IMR-90 (cell line): ENCODE measurements at regions not wholly inside any gene's neighbourhood (a gene's known extent, or its start where the extent isn't known, plus 50 kb on each side); places are given as distances from the start of the nearest gene placed in this dataset.

Experiments
- ATAC-seq: fragments of 200-7000 bp; cut with Tn5 transposase; 2 replicates; pipeline ENCODE4 v1.9.1; 2020; ENCODE audit warnings: low read depth, mild to moderate bottlenecking, moderate library complexity
- BruUV-seq: library from RNA; stranded (reverse); fragments of 400-500 nt; replicated peaks from 2 replicates; lab custom pipeline; 2021; lab: Mats Ljungman, UMichigan
- CTCF ChIA-PET: fragments of 300-600 bp; formaldehyde crosslinking; extraction: SDS; loops from one replicate; lab custom pipeline; 2021; ENCODE audit warnings: antibody characterized with exemption; lab: Yijun Ruan, JAX
- POLR2A ChIA-PET: fragments of 300-600 bp; sonication (Branson Sonifier 250); formaldehyde crosslinking; loops from one replicate; lab custom pipeline; 2022; ENCODE audit warnings: antibody characterized with exemption; ENCODE audit not compliant: unreplicated experiment; lab: Charles Lee
- DNase-seq: peaks from one replicate; pipeline ENCODE4 v3.0.0; 2013
- H2AFZ ChIP-seq: replicated peaks from 2 replicates; pipeline ENCODE3; 2013; ENCODE audit warnings: low read length, mild to moderate bottlenecking; ENCODE audit not compliant: poor library complexity
- H2AK5ac ChIP-seq: 2 replicates; pipeline ENCODE4 v1.6.1; 2013; ENCODE audit warnings: low read depth, low read length, inconsistent platforms
- H2AK9ac ChIP-seq: replicated peaks from 2 replicates; pipeline ENCODE3; 2013; ENCODE audit warnings: mild to moderate bottlenecking, low read depth, low read length, moderate library complexity; ENCODE audit not compliant: poor library complexity
- H2BK120ac ChIP-seq: 2 replicates; pipeline ENCODE4 v1.6.1; 2013; ENCODE audit warnings: low read depth, low read length, inconsistent platforms
- H2BK15ac ChIP-seq: 3 replicates; pipeline ENCODE4 v1.6.1; 2013; ENCODE audit warnings: low read depth, low read length, inconsistent platforms
- H2BK20ac ChIP-seq: 2 replicates; pipeline ENCODE4 v1.6.1; 2013; ENCODE audit warnings: low read depth, mild to moderate bottlenecking, inconsistent platforms, low read length, moderate library complexity
- H2BK5ac ChIP-seq: 2 replicates; pipeline ENCODE4 v1.6.1; 2013; ENCODE audit warnings: mild to moderate bottlenecking, low read depth, low read length, inconsistent platforms; ENCODE audit not compliant: poor library complexity, severe bottlenecking
- H3K14ac ChIP-seq: replicated peaks from 2 replicates; pipeline ENCODE4 v1.6.1; 2013; ENCODE audit warnings: low read depth, low read length, inconsistent platforms
- H3K18ac ChIP-seq: 2 replicates; pipeline ENCODE4 v1.6.1; 2013; ENCODE audit warnings: low read depth, low read length, control low read depth
- H3K23ac ChIP-seq: 2 replicates; pipeline ENCODE4 v1.6.1; 2013; ENCODE audit warnings: low read depth, low read length, inconsistent platforms
- H3K27ac ChIP-seq: 2 replicates; pipeline ENCODE4 v1.5.1; 2013; ENCODE audit warnings: mild to moderate bottlenecking, control low read depth, low read length; ENCODE audit not compliant: insufficient read depth
- H3K27me3 ChIP-seq: 2 replicates; pipeline ENCODE4 v1.6.1; 2013; ENCODE audit warnings: low read length; ENCODE audit not compliant: control insufficient read depth, insufficient read depth
- H3K36me3 ChIP-seq: 2 replicates; pipeline ENCODE4 v1.6.1; 2013; ENCODE audit warnings: low read length, mixed read lengths; ENCODE audit not compliant: control insufficient read depth, insufficient read depth
- H3K4ac ChIP-seq: 2 replicates; pipeline ENCODE4 v1.6.1; 2013; ENCODE audit warnings: low read depth, low read length, inconsistent platforms
- H3K4me1 ChIP-seq: 2 replicates; pipeline ENCODE4 v1.6.1; 2013; ENCODE audit warnings: low read length, mixed read lengths; ENCODE audit not compliant: control insufficient read depth, insufficient read depth
- H3K4me2 ChIP-seq: 2 replicates; pipeline ENCODE4 v1.6.1; 2013; ENCODE audit warnings: low read depth, mild to moderate bottlenecking, control low read depth, low read length, moderate library complexity
- H3K4me3 ChIP-seq: 2 replicates; pipeline ENCODE4 v1.5.1; 2013; ENCODE audit warnings: low read depth, mild to moderate bottlenecking, control low read depth, low read length, moderate library complexity; ENCODE audit not compliant: insufficient read depth
- H3K56ac ChIP-seq: 2 replicates; pipeline ENCODE4 v1.6.1; 2013; ENCODE audit warnings: low read length, inconsistent platforms; ENCODE audit not compliant: insufficient read depth; ENCODE audit errors: extremely low read depth
- H3K79me1 ChIP-seq, 2 experiments: 2 replicates each; pipeline ENCODE4 v1.6.1; 2013; ENCODE audit warnings: low read length in 2 of 2, inconsistent platforms in 1 of 2, low read depth in 1 of 2
- H3K9ac ChIP-seq: 2 replicates; pipeline ENCODE4 v1.6.1; 2013; ENCODE audit warnings: low read depth, low read length, control low read depth
- H3K9me1 ChIP-seq: 2 replicates; pipeline ENCODE4 v1.6.1; 2013; ENCODE audit warnings: low read length, inconsistent platforms; ENCODE audit not compliant: insufficient read depth
- H3K9me3 ChIP-seq: 2 replicates; pipeline ENCODE4 v1.6.1; 2013; ENCODE audit warnings: low read length; ENCODE audit not compliant: control insufficient read depth, insufficient read depth
- H4K20me1 ChIP-seq: 2 replicates; pipeline ENCODE4 v1.6.1; 2013; ENCODE audit warnings: low read length, inconsistent platforms; ENCODE audit not compliant: insufficient read depth
- H4K5ac ChIP-seq: 2 replicates; pipeline ENCODE4 v1.6.1; 2013; ENCODE audit warnings: mild to moderate bottlenecking, low read depth, low read length, control low read depth
- H4K8ac ChIP-seq, 2 experiments: 2 replicates each; pipeline ENCODE4 v1.6.1; 2013; ENCODE audit warnings: low read depth in 2 of 2, low read length in 2 of 2, control low read depth in 1 of 2, inconsistent platforms in 1 of 2
- H4K91ac ChIP-seq: 2 replicates; pipeline ENCODE4 v1.6.1; 2013; ENCODE audit warnings: low read depth, low read length, inconsistent platforms; ENCODE audit not compliant: insufficient read depth
- BHLHE40 ChIP-seq: fragments of 150-350 bp; IDR thresholded peaks from 2 replicates; pipeline ENCODE4 v1.6.1; 2016; ENCODE audit warnings: mild to moderate bottlenecking, low read depth, low read length
- MAZ ChIP-seq: IDR thresholded peaks from 2 replicates; pipeline ENCODE4 v1.6.1; 2012; ENCODE audit warnings: low read depth, mild to moderate bottlenecking, low read length, improper control_type of control experiment, moderate library complexity, borderline replicate concordance
- WGBS, 2 experiments: methylation state at CpG; one replicate each; pipeline versions ENCODE4 v1.1.5 to v1.1.7; 2013; ENCODE audit warnings: missing lambda C conversion rate in 2 of 2; ENCODE audit not compliant: insufficient read length in 1 of 2; ENCODE audit errors: extremely low coverage in 2 of 2; 5-methylcytosine and 5-hydroxymethylcytosine counted together
- dilution Hi-C: fragments of 300-500 bp; cut with HindIII; formaldehyde crosslinking; loops from one replicate; pipeline ENCODE4 v1.14.3; 2018; ENCODE audit warnings: low sequenced_read_pairs; ENCODE audit not compliant: unreplicated experiment
- in situ Hi-C: fragments of 300-500 bp; cut with MboI; formaldehyde crosslinking; loops from 3 replicates; pipeline ENCODE4 v1.14.3; 2019; ENCODE audit warnings: low sequenced_read_pairs, inconsistent platforms, mixed read lengths
- intact Hi-C: fragments of 100-400 bp; cut with micrococcal nuclease; formaldehyde crosslinking; loops from 2 replicates; pipeline ENCODE4 v1.10.0; 2022

DNA sequence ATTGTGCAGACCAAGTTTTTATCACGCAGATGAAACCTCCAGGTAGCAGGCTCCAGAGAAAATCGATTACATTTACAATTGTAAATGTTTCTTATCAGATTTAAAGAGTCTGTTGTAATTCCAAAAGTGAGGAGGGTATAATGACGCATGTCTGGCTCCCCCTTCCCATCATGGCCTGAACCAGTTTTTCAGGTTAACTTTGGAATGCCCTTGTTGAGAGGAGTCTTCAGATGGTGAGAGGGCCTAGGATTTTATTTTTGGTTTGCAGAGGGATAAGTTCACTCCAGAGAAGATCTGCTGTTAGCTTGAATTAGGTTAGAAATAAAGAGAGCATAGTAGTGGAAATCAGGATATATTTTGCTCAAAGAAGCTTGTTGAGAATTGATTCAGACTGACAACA lies 1028.3 kb upstream of the B3GALT2 start:
- ATAC-seq (no peak), DNase-seq (no peak)
- ChIA-PET POLR2A (no interaction called here), CTCF (interaction anchor here (1.5 kb wide), 1 partner anchor 11 kb away, joined by 4 read pairs; no protein-coding TSS in a partner anchor)
- no peaks in the 10 kb centered on the region for H3K27me3 ChIP-seq
- WGBS, 2 experiments = no CpG with 5 or more reads among the region's 3 CpGs
- H2AK5ac ChIP-seq = no peak overlapping the region
- H2AFZ ChIP-seq = no peak overlapping the region
- H3K4me3 ChIP-seq = no peak overlapping the region
- H4K8ac ChIP-seq = no peak overlapping the region
- in situ Hi-C loops (no loop called here), intact Hi-C loops (no loop called here), dilution Hi-C loops (no loop called here)
- H3K9ac ChIP-seq = no peak overlapping the region
- no peak overlapping the region for H3K23ac ChIP-seq
- H2BK15ac ChIP-seq = no peak overlapping the region
- no peak overlapping the region for H3K18ac ChIP-seq
- H3K56ac ChIP-seq = no peak overlapping the region
- no peaks in the 10 kb centered on the region for H3K4me1 ChIP-seq
- no peak overlapping the region for H2BK20ac ChIP-seq
- H3K4me2 ChIP-seq = no peak overlapping the region
- H3K14ac ChIP-seq = no peak overlapping the region
- no peaks in the 10 kb centered on the region for H3K36me3 ChIP-seq
- TF ChIP-seq BHLHE40 (no peak), MAZ (no peak)
- no peak overlapping the region for H4K91ac ChIP-seq
- no peaks in the 10 kb centered on the region for H3K79me1 ChIP-seq
- H4K5ac ChIP-seq = no peak overlapping the region
- H2AK9ac ChIP-seq = no peak overlapping the region
- no peaks in the 10 kb centered on the region for H3K9me1 ChIP-seq
- H3K9me3 ChIP-seq = no peaks in the 10 kb centered on the region
- H2BK120ac ChIP-seq = no peak overlapping the region
- H3K27ac ChIP-seq = no peak overlapping the region
- no TSS peak for BruUV-seq
- no peaks in the 10 kb centered on the region for H4K20me1 ChIP-seq
- no peak overlapping the region for H3K4ac ChIP-seq
- H2BK5ac ChIP-seq = no peak overlapping the region
